Spleen (tissue), 7 donors: ENCODE measurements at regions not wholly inside any gene's neighbourhood (a gene's known extent, or its start where the extent isn't known, plus 50 kb on each side); places are given as distances from the start of the nearest gene placed in this dataset.

ENCODE experiments used
- POLR2AphosphoS5 ChIP-seq, 3 donors: sonication (generic); formaldehyde crosslinking; IDR thresholded peaks; one replicate each; pipeline ENCODE4 v1.5.1; 2017; ENCODE audit warnings: antibody characterized with exemption in 3 of 3
- TF ChIP-seq, protein P1 (sequence below), 11 experiments: fragments of 200-600 bp in 7 of 11; fragments of 450-650 bp in 4 of 11; sonication (generic) in 4 of 11; IDR thresholded peaks in 8 of 11; conservative IDR thresholded peaks in 3 of 11; 1 replicate in 7 of 11; 2 replicates in 4 of 11; pipeline versions ENCODE4 v1.4.0 to v1.8.0; 2016 to 2021; ENCODE audit warnings: antibody characterized with exemption in 11 of 11, inconsistent platforms in 4 of 11, mild to moderate bottlenecking in 1 of 11
- donor health status: DM: no; HTN: no; CAD: no; lungs with moderate emphysema.
- donor health status: DM: no; HTN: no; CAD: no.
- donor health status: DM: no; HTN: no; CAD: no.

DNA sequence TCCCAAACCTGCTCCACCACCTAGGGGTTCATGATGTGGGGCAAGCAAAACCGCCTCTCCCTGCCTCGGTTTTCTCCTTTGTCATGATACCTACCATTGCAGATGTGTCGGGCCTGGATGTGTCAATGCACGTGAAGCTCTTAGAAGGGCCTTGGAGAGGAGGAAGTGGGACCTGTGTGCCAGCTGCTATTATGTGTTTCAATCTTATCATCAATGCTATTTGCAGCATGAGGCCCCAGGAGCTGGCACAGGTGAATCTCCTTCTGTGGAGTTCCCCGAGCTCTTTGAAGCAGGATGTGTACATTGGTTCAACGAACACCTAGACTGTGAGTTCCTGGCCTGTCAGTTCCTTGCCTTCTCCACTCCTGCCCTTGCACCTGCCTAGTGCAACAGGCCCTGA, 331.6 kb downstream of the CTTN start:
- no peak for TF ChIP-seq POLR2AphosphoS5 (IDR thresholded peaks at IDR 0.05)
- TF ChIP-seq, protein P1, sequence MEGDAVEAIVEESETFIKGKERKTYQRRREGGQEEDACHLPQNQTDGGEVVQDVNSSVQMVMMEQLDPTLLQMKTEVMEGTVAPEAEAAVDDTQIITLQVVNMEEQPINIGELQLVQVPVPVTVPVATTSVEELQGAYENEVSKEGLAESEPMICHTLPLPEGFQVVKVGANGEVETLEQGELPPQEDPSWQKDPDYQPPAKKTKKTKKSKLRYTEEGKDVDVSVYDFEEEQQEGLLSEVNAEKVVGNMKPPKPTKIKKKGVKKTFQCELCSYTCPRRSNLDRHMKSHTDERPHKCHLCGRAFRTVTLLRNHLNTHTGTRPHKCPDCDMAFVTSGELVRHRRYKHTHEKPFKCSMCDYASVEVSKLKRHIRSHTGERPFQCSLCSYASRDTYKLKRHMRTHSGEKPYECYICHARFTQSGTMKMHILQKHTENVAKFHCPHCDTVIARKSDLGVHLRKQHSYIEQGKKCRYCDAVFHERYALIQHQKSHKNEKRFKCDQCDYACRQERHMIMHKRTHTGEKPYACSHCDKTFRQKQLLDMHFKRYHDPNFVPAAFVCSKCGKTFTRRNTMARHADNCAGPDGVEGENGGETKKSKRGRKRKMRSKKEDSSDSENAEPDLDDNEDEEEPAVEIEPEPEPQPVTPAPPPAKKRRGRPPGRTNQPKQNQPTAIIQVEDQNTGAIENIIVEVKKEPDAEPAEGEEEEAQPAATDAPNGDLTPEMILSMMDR (IDR thresholded peaks at IDR 0.05 in 8 of 11, conservative IDR thresholded peaks at IDR 0.05 in 3 of 11): no peak
